Choroid plexus epithelial cell (primary cell): ENCODE measurements at regions not wholly inside any gene's neighbourhood (a gene's known extent, or its start where the extent isn't known, plus 50 kb on each side); places are given as distances from the start of the nearest gene placed in this dataset.

Experiments
- DNase-seq: peaks from one replicate; pipeline ENCODE4 v3.0.0-alpha.2; 2010; ENCODE audit warnings: low read depth
- H3K4me3 ChIP-seq: 2 replicates; pipeline ENCODE4 v1.5.1; 2011; ENCODE audit warnings: low read depth, mild to moderate bottlenecking, control low read depth, low read length, moderate library complexity
- CTCF ChIP-seq: conservative IDR thresholded peaks from 2 replicates; pipeline ENCODE4 v1.5.1; 2011; ENCODE audit warnings: low read depth, mild to moderate bottlenecking, control low read depth, inconsistent platforms, low read length, moderate library complexity

GRCh38 chr15:72932472-72932871 lies 119.8 kb upstream of the NEO1 start:
- no peak overlapping the region for H3K4me3 ChIP-seq
- no peak for TF ChIP-seq CTCF
- no peak for DNase-seq

GRCh38 chr15:72927451-72927850 lies 124.8 kb upstream of the NEO1 start:
- TF ChIP-seq CTCF = no peak
- no peak overlapping the region for H3K4me3 ChIP-seq
- no peak for DNase-seq

GRCh38 chr15:72925661-72926060 lies 126.6 kb upstream of the NEO1 start:
- DNase-seq = peak; percentile 62
- H3K4me3 ChIP-seq = no peak overlapping the region
- no peak for TF ChIP-seq CTCF

DNA sequence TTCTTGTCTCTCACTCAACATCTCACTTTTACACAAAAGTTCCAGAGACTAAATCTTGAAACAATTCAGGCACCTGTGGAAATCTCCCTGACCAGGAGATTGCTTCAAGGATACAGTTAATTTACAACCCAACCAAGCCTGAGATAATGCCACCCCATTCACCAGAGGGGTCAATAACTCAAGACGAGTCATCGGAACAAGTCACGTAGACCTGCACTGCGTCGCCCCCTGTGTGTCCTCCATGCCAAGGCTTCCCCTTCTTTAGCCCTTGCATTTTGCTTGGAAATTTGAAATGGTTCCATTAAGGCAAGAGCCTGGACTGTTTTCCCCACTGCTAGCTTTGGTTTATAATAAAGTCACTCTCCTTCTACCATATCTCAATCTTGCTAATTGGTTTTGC lies 129.0 kb upstream of the NEO1 start:
- no peak for TF ChIP-seq CTCF
- no peak for DNase-seq
- H3K4me3 ChIP-seq = no peak overlapping the region

- TF ChIP-seq CTCF = no peak
- no peak for DNase-seq
- no peak overlapping the region for H3K4me3 ChIP-seq
Observed at GRCh38 chr15:72920551-72920950, 131.7 kb upstream of the NEO1 start.

DNA sequence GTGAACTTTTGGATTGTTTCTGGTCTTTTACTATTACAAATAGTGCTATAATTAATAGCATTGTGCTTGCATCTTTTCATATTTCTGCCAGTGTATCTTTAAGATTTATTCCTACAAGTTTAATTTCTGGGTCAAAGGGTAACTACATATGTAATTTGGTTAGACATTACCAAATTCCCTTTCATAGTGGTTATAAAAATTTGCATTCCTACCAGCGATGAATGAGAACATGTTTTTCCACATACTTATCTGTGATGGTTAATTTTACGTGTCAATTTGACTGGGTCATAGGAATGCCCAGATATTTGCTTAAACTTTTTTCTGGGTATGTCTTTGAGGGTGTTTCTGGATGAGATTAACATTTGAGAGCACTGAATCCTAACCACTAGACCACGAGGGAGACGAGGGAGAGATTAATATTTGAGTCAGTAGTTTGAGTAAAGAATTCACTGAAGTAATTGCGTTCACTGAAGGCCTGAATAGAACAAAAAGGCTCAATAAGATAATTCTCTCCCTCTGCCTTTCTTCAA lies 132.3 kb upstream of the NEO1 start:
- no peak for TF ChIP-seq CTCF
- no peak overlapping the region for H3K4me3 ChIP-seq
- no peak for DNase-seq

DNA sequence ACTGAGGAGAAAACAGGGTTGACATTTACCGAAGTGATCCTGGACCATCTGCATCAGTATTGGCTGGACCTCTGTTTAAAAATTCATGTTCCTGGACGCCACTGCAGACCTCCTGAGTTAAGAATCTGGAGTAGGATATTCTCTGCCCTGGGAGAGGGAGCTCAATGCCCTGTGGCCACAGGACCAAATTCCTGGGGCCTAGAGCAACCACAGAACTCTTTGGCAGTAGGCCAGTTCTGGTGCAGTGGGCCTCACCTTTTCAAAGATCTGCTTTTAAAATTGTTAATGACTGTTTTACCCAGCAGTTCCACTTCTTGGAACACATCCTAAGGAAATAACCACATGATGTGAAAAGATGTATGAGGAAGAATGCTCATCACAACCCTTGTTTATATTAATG lies 133.3 kb upstream of the ADPGK start:
- no peak for TF ChIP-seq CTCF
- no peak overlapping the region for H3K4me3 ChIP-seq
- peak; percentile 79 for DNase-seq
